Stomach (tissue), 4 donors: ENCODE measurements at regions not wholly inside any gene's neighbourhood (a gene's known extent, or its start where the extent isn't known, plus 50 kb on each side); places are given as distances from the start of the nearest gene placed in this dataset.

Experiments
- CTCF ChIP-seq, 7 experiments: fragments of 450-650 bp in 4 of 7; fragments of 200-600 bp in 3 of 7; sonication (generic) in 3 of 7; IDR thresholded peaks; one replicate each; pipeline ENCODE4 v1.5.1; 2016 to 2019; ENCODE audit warnings: antibody characterized with exemption in 7 of 7, control low read depth in 2 of 7, mild to moderate bottlenecking in 1 of 7
- POLR2A ChIP-seq, 4 donors: fragments of 450-650 bp; IDR thresholded peaks; one replicate each; pipeline ENCODE4 v1.6.1; 2016; ENCODE audit warnings: antibody characterized with exemption in 4 of 4, control low read depth in 2 of 4, mild to moderate bottlenecking in 1 of 4, moderate library complexity in 1 of 4
- POLR2AphosphoS5 ChIP-seq, 3 donors: sonication (generic); formaldehyde crosslinking; IDR thresholded peaks; one replicate each; pipeline ENCODE4 v1.6.1; 2016; ENCODE audit warnings: antibody characterized with exemption in 3 of 3

- TF ChIP-seq POLR2A (IDR thresholded peaks at IDR 0.05) (no peak), CTCF (IDR thresholded peaks at IDR 0.05) (no peak), POLR2AphosphoS5 (IDR thresholded peaks at IDR 0.05) (no peak)
Observed at GRCh38 chr4:110975338-110975737, 352.5 kb upstream of the PITX2 start.
